ENCODE measurements at regions not wholly inside any gene's neighbourhood (a gene's known extent, or its start where the extent isn't known, plus 50 kb on each side); places are given as distances from the start of the nearest gene placed in this dataset.

DNA sequence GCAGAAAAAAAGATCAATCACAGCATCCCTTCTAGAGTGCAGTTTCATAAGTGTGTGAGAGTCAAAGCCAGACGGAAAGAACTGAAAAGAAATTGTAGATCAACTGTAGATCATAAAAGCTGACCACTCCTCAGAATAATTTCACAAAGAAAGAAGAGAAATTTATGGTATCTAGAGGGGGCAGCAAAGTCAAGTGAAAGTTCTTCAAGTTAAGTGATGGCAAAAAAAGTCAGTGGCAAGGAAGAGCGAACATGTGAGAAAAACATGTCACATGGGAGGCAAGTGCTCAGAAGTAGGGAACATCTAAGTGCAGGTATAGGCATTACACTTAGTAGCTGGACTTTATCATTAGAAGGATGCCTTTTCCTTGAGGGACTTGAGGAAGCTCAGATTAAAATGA lies 245.1 kb upstream of the ISL1 start:
- intact Hi-C loops (cut with DNase I): no loop called here
- Histone ChIP-seq H3K36me3 (no peaks in the 10 kb centered on the region), H3K9me3 (no peaks in the 10 kb centered on the region), H3K4me1 (no peaks in the 10 kb centered on the region), H3K4me3 (no peak overlapping the region), H3K27me3 (ENCODE audit: low read depth) (no peaks in the 10 kb centered on the region), H3K27ac (no peak overlapping the region)
- DNase-seq (no peak), ATAC-seq (no peak)
- no peak for TF ChIP-seq CTCF (IDR thresholded peaks at IDR 0.05)

GRCh38 chr5:51148437-51148836 lies 234.8 kb upstream of the ISL1 start:
- no peak for TF ChIP-seq CTCF (IDR thresholded peaks at IDR 0.05)
- no peaks in the 10 kb centered on the region for H3K9me3 ChIP-seq
- intact Hi-C loops (cut with DNase I): no loop called here
- no peak overlapping the region for H3K27ac ChIP-seq
- no peak for ATAC-seq
- no peaks in the 10 kb centered on the region for H3K4me1 ChIP-seq
- DNase-seq: no peak
- no peaks in the 10 kb centered on the region for H3K36me3 ChIP-seq
- H3K27me3 ChIP-seq (ENCODE audit: low read depth): no peaks in the 10 kb centered on the region
- no peak overlapping the region for H3K4me3 ChIP-seq

DNA sequence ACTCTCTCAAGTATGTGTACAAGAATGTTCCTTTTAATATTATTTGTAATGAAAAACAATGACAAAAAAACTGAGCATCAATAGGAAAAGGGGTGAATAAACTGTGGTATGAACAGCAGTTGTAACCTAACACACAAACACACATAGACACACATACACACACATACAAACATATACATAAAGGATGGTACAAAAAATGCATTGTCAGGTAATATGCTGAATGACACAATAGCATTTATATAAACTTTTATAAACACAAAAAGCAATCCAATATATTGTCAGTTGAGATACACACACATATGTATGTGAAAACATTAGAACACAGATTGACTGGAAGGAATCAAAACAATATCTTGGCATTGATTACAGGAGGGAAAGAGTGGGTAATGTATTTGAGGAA lies 227.0 kb upstream of the ISL1 start:
- no peak for TF ChIP-seq CTCF (IDR thresholded peaks at IDR 0.05)
- no peak for ATAC-seq

DNA sequence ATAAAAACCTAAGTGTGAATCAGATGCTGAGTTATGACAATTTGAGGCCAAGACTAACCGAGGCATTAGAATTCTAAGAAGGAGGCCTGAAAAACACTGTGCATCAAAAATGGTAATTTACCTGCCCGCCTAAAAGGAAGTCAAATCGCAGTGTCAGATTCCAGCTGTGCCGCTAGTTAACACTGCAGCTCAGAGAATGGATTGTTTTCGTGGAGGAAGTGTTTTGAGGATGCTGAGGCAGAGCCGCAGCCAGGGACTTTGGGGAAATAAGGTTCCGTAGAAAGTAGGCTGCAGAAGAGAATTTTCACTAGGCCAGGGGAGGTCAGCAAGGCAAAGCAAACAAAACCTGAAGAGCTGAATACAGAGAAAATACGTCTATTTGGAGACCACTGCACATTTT lies 226.4 kb upstream of the ISL1 start:
- intact Hi-C loops (cut with DNase I): loop anchor here (10.0 kb wide), 1 partner anchor 348 kb away; no protein-coding TSS in a partner anchor
- no peak for TF ChIP-seq CTCF (IDR thresholded peaks at IDR 0.05)
- H3K27me3 ChIP-seq (ENCODE audit: low read depth): no peaks in the 10 kb centered on the region
- peaks cover 3% of the 10 kb centered on the region for H3K9me3 ChIP-seq
- no peaks in the 10 kb centered on the region for H3K36me3 ChIP-seq
- no peaks in the 10 kb centered on the region for H3K4me1 ChIP-seq
- H3K27ac ChIP-seq: no peak overlapping the region
- no peak overlapping the region for H3K4me3 ChIP-seq
- DNase-seq: no peak
- ATAC-seq: no peak

More for the DNA sequence above, 227.0 kb upstream of the ISL1 start:
- no peak overlapping the region for H3K27ac ChIP-seq
- no peak for DNase-seq
- H3K36me3 ChIP-seq: no peaks in the 10 kb centered on the region
- intact Hi-C loops (cut with DNase I): loop anchor here (10.0 kb wide), 1 partner anchor 349 kb away; no protein-coding TSS in a partner anchor
- peaks cover 3% of the 10 kb centered on the region for H3K9me3 ChIP-seq
- no peak overlapping the region for H3K4me3 ChIP-seq
- H3K27me3 ChIP-seq (ENCODE audit: low read depth): no peaks in the 10 kb centered on the region
- H3K4me1 ChIP-seq: no peaks in the 10 kb centered on the region

DNA sequence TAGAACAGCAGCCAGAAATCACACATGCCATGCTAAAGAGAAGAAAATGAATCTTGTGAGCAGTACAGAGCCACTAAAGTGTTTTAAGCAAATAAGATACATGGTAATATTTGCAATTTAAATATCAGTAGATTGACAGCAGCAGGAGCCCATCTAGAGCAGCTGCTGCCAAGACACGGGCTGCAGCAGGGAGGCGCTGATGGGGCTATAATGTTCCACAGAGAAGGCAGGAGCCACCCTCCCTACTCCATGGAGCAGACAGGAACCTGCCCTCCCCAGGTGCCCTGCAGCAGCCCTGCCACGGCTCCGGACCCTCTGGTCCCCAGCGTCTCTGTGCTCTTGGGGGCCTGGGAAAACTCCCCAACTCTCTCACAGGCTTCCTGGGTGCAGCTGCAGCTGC lies 224.1 kb upstream of the ISL1 start:
- intact Hi-C loops (cut with DNase I): loop anchor here (10.0 kb wide), 1 partner anchor 346 kb away; no protein-coding TSS in a partner anchor
- Histone ChIP-seq H3K36me3 (no peaks in the 10 kb centered on the region), H3K9me3 (peaks cover 3% of the 10 kb centered on the region), H3K27me3 (ENCODE audit: low read depth) (no peaks in the 10 kb centered on the region), H3K4me1 (no peaks in the 10 kb centered on the region), H3K27ac (no peak overlapping the region), H3K4me3 (no peak overlapping the region)
- TF ChIP-seq CTCF (IDR thresholded peaks at IDR 0.05): no peak
- DNase-seq (peak; percentile 27), ATAC-seq (no peak)

- DNase-seq (peak; percentile 29), ATAC-seq (no peak)
These were observed 223.6 kb upstream of the ISL1 start for GRCh38 chr5:51159606-51160005.

More at GRCh38 chr5:51159606-51160005, 223.6 kb upstream of the ISL1 start:
- no peak overlapping the region for H3K27ac ChIP-seq
- H3K9me3 ChIP-seq: peaks cover 3% of the 10 kb centered on the region
- intact Hi-C loops (cut with DNase I): loop anchor here (10.0 kb wide), 1 partner anchor 345 kb away; no protein-coding TSS in a partner anchor
- H3K27me3 ChIP-seq (ENCODE audit: low read depth): no peaks in the 10 kb centered on the region
- no peak overlapping the region for H3K4me3 ChIP-seq
- no peaks in the 10 kb centered on the region for H3K4me1 ChIP-seq
- TF ChIP-seq CTCF (IDR thresholded peaks at IDR 0.05): no peak
- H3K36me3 ChIP-seq: no peaks in the 10 kb centered on the region
